Hepatocyte (in vitro differentiated cells): ENCODE measurements at regions not wholly inside any gene's neighbourhood (a gene's known extent, or its start where the extent isn't known, plus 50 kb on each side); places are given as distances from the start of the nearest gene placed in this dataset.

Experiments used
- DNase-seq: peaks from one replicate; pipeline ENCODE4 v3.0.0-alpha.2; 2016; ENCODE audit warnings: low spot score
- H2AFZ ChIP-seq: fragments of 200-600 bp; sonication (generic); 2 replicates; pipeline ENCODE4 v1.6.0; 2016; ENCODE audit warnings: antibody characterized with exemption, mild to moderate bottlenecking
- H3K27ac ChIP-seq: fragments of 200-600 bp; sonication (generic); 2 replicates; pipeline ENCODE4 v1.5.1; 2016; ENCODE audit warnings: mild to moderate bottlenecking
- H3K27me3 ChIP-seq: fragments of 200-600 bp; sonication (generic); 2 replicates; pipeline ENCODE4 v1.6.1; 2016
- H3K36me3 ChIP-seq: fragments of 200-600 bp; sonication (generic); replicated peaks from 2 replicates; pipeline ENCODE4 v1.5.1; 2016; ENCODE audit warnings: low read depth; ENCODE audit not compliant: insufficient read depth
- H3K4me1 ChIP-seq: fragments of 200-600 bp; sonication (generic); 2 replicates; pipeline ENCODE4 v1.5.1; 2016; ENCODE audit warnings: mild to moderate bottlenecking, moderate library complexity; ENCODE audit not compliant: insufficient read depth
- H3K4me2 ChIP-seq: fragments of 200-600 bp; sonication (generic); 2 replicates; pipeline ENCODE4 v1.6.0; 2016
- H3K4me3 ChIP-seq: fragments of 200-600 bp; sonication (generic); 2 replicates; pipeline ENCODE4 v1.5.1; 2016; ENCODE audit warnings: mild to moderate bottlenecking
- H3K79me2 ChIP-seq: fragments of 200-600 bp; sonication (generic); 2 replicates; pipeline ENCODE4 v1.6.0; 2017; ENCODE audit warnings: mild to moderate bottlenecking
- H3K9me2 ChIP-seq: fragments of 200-600 bp; sonication (generic); replicated peaks from 2 replicates; pipeline ENCODE4 v1.6.0; 2017; ENCODE audit warnings: mild to moderate bottlenecking; ENCODE audit not compliant: insufficient read depth
- H3K9me3 ChIP-seq: fragments of 200-600 bp; sonication (generic); 2 replicates; pipeline ENCODE4 v1.5.1; 2016; ENCODE audit warnings: low read depth, mild to moderate bottlenecking
- H4K20me1 ChIP-seq: fragments of 200-600 bp; sonication (generic); 2 replicates; pipeline ENCODE4 v1.6.0; 2016; ENCODE audit warnings: mild to moderate bottlenecking; ENCODE audit not compliant: insufficient read depth, poor library complexity, severe bottlenecking
- CTCF ChIP-seq: fragments of 200-600 bp; sonication (generic); IDR thresholded peaks from 2 replicates; pipeline ENCODE4 v1.5.1; 2016; ENCODE audit warnings: antibody characterized with exemption, mild to moderate bottlenecking; ENCODE audit not compliant: poor library complexity
- EZH2 ChIP-seq: fragments of 200-600 bp; sonication (generic); IDR thresholded peaks from 2 replicates; pipeline ENCODE4 v1.6.1; 2016; ENCODE audit warnings: antibody characterized with exemption, mild to moderate bottlenecking, borderline replicate concordance
- EZH2phosphoT487 ChIP-seq: fragments of 200-600 bp; sonication (generic); IDR thresholded peaks from one replicate; pipeline ENCODE4 v1.6.1; 2018; ENCODE audit warnings: antibody characterized with exemption, mild to moderate bottlenecking, low read depth, moderate library complexity; ENCODE audit not compliant: unreplicated experiment, severe bottlenecking
- WGBS: methylation state at CpG from one replicate; pipeline ENCODE4 v1.1.6; 2016; ENCODE audit warnings: low lambda C conversion rate; ENCODE audit errors: missing lambda C conversion rate; 5-methylcytosine and 5-hydroxymethylcytosine counted together

- no peaks in the 10 kb centered on the region for H3K4me1 ChIP-seq
- H3K36me3 ChIP-seq: no peaks in the 10 kb centered on the region
- TF ChIP-seq EZH2phosphoT487 (no peak), CTCF (no peak)
- no peak overlapping the region for H3K4me3 ChIP-seq
- peaks cover 20% of the 10 kb centered on the region for H3K27me3 ChIP-seq
- H3K9me2 ChIP-seq: no peaks in the 10 kb centered on the region
- H2AFZ ChIP-seq: no peak overlapping the region
- H3K79me2 ChIP-seq: no peaks in the 10 kb centered on the region
- no peaks in the 10 kb centered on the region for H3K9me3 ChIP-seq
- H4K20me1 ChIP-seq: no peaks in the 10 kb centered on the region
- H3K4me2 ChIP-seq: no peak overlapping the region
- no peak for DNase-seq
- 80% methylated on average over 3 of the region's 3 CpGs for WGBS
- no peak overlapping the region for H3K27ac ChIP-seq
These were observed 254.0 kb upstream of the POU3F1 start for GRCh38 chr1:38300616-38301015.

- no peaks in the 10 kb centered on the region for H3K9me3 ChIP-seq
- H3K27ac ChIP-seq: no peak overlapping the region
- H3K4me3 ChIP-seq: no peak overlapping the region
- DNase-seq: no peak
- TF ChIP-seq EZH2 (no peak), CTCF (no peak), EZH2phosphoT487 (no peak)
- no peak overlapping the region for H2AFZ ChIP-seq
- H4K20me1 ChIP-seq: no peaks in the 10 kb centered on the region
- H3K9me2 ChIP-seq: no peaks in the 10 kb centered on the region
- H3K4me1 ChIP-seq: no peaks in the 10 kb centered on the region
- H3K27me3 ChIP-seq: peaks cover 15% of the 10 kb centered on the region
- no peaks in the 10 kb centered on the region for H3K36me3 ChIP-seq
- no peak overlapping the region for H3K4me2 ChIP-seq
- 73% methylated on average over 5 of the region's 5 CpGs for WGBS
- H3K79me2 ChIP-seq: no peaks in the 10 kb centered on the region
These were observed 251.2 kb upstream of the POU3F1 start for GRCh38 chr1:38297842-38298241.

GRCh38 chr1:38297246-38297645, 250.7 kb upstream of the POU3F1 start:
- Histone ChIP-seq H3K4me2 (no peak overlapping the region), H3K4me3 (no peak overlapping the region), H4K20me1 (no peaks in the 10 kb centered on the region), H3K27me3 (peaks cover 20% of the 10 kb centered on the region), H3K79me2 (no peaks in the 10 kb centered on the region), H3K4me1 (peaks cover 2% of the 10 kb centered on the region), H2AFZ (no peak overlapping the region), H3K27ac (no peak overlapping the region), H3K9me2 (no peaks in the 10 kb centered on the region), H3K9me3 (no peaks in the 10 kb centered on the region), H3K36me3 (no peaks in the 10 kb centered on the region)
- 92% methylated on average over 5 of the region's 5 CpGs for WGBS
- DNase-seq: no peak
- TF ChIP-seq CTCF: no peak
- TF ChIP-seq EZH2: no peak
- TF ChIP-seq EZH2phosphoT487: no peak

DNA sequence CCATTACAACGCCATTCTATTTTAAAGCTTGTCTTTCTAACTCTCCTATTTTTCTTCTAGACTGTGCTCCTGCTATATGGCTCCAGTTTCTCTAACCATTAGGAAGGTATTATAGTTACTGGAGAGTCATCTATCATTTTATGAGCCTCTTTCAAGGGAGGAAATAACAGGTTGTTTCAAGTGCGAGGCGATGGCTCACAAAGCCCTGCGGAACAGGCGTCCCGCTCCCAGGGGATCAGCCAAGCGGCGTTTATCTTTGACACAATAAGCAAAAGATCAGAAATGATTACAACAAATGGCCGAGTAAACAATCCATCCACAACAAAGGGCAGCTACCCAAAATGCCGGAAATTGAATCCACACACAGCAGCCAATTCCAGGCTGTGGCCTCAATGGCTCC, 249.5 kb upstream of the POU3F1 start:
- no peak for TF ChIP-seq EZH2
- TF ChIP-seq EZH2phosphoT487: no peak
- TF ChIP-seq CTCF: no peak
- no peaks in the 10 kb centered on the region for H3K9me3 ChIP-seq
- no peaks in the 10 kb centered on the region for H3K9me2 ChIP-seq
- no peak overlapping the region for H3K4me3 ChIP-seq
- peaks cover 3% of the 10 kb centered on the region for H3K4me1 ChIP-seq
- peaks cover 27% of the 10 kb centered on the region for H3K27me3 ChIP-seq
- no peaks in the 10 kb centered on the region for H3K79me2 ChIP-seq
- H3K36me3 ChIP-seq: no peaks in the 10 kb centered on the region
- WGBS: 40% methylated on average over 10 of the region's 10 CpGs
- no peak overlapping the region for H3K27ac ChIP-seq
- no peak overlapping the region for H3K4me2 ChIP-seq
- no peak overlapping the region for H2AFZ ChIP-seq
- no peaks in the 10 kb centered on the region for H4K20me1 ChIP-seq
- DNase-seq: no peak
